HG03135 (cell line): ENCODE measurements at regions not wholly inside any gene's neighbourhood (a gene's known extent, or its start where the extent isn't known, plus 50 kb on each side); places are given as distances from the start of the nearest gene placed in this dataset.

Source experiments
- ATAC-seq: cut with Tn5 transposase; IDR thresholded peaks from one replicate; pipeline ENCODE4 v1.9.1; 2021; ENCODE audit warnings: mild to moderate bottlenecking, moderate library complexity; ENCODE audit not compliant: unreplicated experiment

DNA sequence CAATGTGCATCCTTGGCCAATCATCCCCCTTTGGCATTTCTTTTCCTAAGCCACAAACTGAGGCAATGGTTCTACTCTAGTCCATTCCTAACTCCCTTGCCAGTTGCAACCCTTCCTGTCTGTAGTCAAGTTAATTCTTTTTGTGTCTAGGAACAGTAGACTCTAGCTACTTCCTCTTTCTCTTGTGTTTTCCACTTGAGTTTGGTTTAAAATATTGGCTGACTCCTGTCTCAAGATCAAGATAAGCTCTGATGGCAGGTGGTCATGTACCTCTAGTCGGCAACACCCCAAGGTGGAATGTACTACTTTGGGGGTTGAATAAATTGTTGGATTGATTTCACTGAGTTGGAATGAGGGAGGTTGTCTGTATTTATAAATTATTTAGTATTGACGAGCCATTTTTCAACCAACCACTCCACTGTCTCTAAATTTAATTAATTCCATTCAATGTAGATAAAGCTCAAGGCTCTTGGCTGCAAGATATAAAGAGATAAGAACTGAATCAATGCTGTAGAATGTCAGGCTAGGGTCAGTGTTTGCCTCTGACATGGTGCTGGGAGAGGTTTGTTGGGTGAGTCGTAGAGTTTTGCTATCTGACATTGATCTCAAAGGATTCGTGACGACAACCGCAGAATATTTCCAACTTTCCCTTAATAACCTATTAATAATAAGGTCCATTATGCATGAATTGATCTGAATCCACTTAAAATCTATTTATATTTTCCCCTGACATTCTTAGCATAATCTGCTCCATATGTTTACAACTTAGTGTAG lies 188.7 kb upstream of the APCDD1 start:
- no peak for ATAC-seq

DNA sequence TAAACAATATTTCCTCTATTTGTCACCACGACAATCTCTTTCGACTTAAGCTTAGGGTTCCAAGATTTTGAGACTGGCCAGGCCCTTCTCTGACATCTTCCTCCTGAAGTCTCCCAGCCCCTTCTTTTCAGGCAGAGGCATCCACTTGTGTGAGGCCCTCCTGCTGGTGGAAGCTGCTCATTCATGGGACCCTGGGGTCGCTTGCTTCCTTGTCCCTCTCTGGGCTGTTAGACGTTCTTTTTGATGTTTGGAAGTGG lies 188.2 kb upstream of the APCDD1 start:
- no peak for ATAC-seq

DNA sequence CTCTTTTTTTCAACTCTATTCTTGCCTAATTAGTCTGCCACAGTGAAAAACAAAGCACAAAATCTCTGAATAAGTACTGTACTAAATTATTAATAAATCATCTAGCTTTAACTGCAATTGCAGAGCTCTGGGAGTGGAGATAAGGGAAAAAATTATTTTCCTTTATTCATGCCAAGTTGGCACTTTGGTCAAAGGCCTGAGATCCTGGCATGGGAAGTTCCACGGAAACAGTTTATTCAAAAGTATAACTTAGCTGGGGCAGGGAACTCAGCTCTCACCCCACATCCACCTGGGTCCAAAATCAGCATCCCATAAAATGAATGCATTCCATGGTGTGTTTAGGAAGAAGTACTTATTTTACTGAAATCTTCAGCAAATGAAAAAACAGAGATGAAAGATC lies 185.2 kb upstream of the APCDD1 start:
- no peak for ATAC-seq

DNA sequence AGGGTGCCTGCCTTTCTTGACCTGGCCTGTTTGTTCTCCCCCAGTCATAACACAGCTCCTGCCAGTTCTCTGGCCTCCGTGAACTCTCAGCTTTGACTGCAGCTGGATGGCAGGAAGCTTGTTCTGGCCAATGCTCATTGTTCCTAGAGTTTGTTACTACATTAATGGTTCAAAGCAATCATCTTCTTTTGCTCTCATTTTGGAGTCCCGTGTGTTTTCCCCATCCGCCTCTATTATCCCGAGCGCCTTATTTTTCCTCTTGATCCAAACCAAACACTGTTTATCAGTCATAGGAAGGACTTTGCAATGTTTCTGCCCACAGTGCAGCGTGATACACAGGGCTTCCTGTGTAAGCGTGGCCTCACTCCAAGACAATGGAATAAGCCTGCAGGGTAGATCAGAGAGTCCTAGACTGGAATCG lies 184.3 kb upstream of the APCDD1 start:
- ATAC-seq = no peak

DNA sequence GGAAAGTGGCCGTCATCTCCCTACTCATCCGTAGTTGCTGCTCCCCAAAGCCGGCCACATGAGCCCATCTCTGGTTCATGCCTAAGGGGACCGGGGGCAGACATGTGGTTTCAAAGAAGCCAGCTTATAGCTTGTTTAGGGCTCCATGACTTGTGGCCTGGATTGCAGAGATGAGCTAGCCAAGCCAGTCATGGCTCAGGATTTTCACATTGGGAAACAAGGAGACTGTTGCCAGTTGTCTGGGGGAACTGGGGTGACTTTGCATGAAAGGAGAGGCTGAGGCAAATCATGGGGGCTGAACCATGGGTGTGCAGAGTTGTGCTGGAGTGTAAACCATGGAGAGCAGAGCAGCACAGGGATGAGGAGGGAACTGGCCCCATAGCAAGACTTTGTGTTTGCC lies 183.0 kb upstream of the APCDD1 start:
- ATAC-seq = no peak

DNA sequence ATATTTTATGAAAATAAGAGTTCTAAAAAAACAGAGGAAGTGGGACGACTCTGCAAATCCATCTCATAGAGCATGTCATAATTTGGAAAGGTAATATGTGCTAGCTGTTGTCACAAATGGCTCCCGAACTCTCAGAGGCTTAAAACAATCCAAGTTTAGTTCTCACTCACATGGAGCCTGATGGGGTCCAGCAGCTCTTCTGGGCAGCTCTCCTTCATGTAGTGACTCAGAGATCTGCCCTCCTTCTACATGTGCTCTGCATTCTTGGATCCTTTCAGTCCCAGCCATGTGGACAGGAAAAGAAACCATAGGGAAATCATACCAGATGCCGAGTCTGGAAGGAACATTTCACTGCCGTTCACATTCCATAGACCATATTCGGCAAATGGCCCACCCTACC lies 180.1 kb upstream of the APCDD1 start:
- no peak for ATAC-seq

DNA sequence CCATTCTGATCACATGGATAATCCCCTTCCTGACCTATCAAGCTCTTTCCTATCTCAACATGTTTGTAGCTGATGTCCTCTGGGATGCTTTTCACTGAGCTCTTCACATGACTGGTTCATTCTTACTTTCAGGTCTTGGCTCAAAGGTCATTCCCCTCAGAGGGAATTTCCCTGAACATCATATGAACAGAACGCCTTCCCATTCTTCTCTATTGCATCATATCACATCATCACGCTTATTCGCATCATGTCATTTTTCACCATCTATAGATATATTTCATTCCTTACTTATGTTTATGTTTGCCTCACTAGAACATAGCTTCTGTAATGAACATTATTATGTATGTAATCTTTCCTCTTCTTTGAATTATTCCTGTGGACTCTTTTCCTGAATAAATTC lies 178.9 kb upstream of the APCDD1 start:
- no peak for ATAC-seq

DNA sequence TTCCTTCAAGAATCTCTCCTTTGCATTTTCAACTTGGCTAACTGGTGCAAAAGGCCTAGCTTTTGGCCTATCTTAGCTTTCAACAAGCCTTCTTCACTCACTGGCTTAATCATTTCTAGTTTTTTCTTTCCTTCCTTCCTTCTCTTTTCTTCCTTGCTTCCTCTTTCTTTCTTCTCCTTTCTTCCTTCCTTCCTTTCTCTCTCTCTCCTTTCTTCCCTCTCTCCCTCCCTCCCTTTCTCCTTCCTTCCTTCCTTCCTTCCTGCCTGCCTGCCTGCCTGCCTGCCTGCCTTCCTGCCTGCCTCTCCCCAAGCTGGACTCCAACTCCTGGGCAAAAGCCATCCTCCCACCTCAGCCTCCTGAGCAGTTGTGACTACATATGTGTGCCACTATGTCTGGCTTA lies 176.2 kb upstream of the APCDD1 start:
- no peak for ATAC-seq

DNA sequence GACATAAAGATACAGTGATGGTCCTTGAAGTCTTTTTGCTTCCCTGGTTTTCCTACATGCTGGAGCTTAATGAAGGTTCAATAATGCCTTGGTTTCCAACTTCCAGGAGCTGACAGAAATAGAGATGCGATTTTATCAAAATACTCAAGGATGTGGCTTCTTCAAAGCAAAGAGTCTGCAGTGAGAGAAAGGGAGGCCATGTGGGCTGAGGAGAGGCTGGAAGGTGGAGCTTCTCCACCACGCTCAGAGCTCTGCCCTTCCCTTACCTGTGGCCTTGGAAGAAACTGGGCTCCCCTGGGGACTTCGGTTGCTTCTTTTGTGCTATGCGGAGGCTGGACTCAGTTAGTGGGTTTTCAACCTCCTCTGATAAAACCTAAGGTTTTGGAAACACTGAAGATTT lies 175.0 kb upstream of the APCDD1 start:
- ATAC-seq = no peak

DNA sequence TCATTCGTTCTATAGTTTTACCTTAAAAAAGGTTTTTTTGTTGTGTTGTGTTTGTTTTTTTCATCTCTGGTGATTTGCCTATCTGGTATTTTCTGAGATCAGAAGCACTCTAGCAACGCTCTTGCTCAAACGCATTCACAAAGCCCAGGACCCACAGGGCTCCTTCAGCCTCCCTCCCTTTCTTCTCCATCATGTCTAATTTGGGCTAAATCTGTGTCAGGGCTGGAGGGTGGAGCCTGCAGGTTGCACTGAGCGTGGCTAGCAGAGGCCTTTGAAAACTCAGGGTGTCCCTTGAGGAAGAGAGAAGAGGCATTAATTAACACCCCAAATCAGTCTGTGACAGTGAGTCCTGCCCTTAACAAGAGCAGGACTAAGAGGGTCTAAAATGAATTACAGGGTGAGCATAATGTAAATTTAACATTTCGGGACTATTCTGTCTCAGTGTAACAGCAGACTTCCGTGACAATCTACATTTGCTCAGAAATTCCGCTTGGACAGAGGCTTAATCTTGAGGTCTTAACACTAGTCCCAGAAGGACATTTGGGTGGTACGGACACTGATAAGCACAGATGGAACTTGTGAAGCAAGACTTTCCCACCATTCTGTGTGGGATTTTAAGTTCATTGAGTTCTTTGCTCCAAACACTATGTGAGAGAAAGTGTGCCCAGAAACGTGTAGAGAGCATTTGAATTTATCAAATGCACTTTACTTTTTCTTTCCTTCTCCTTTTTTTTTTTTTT lies 174.4 kb upstream of the APCDD1 start:
- ATAC-seq = no peak

DNA sequence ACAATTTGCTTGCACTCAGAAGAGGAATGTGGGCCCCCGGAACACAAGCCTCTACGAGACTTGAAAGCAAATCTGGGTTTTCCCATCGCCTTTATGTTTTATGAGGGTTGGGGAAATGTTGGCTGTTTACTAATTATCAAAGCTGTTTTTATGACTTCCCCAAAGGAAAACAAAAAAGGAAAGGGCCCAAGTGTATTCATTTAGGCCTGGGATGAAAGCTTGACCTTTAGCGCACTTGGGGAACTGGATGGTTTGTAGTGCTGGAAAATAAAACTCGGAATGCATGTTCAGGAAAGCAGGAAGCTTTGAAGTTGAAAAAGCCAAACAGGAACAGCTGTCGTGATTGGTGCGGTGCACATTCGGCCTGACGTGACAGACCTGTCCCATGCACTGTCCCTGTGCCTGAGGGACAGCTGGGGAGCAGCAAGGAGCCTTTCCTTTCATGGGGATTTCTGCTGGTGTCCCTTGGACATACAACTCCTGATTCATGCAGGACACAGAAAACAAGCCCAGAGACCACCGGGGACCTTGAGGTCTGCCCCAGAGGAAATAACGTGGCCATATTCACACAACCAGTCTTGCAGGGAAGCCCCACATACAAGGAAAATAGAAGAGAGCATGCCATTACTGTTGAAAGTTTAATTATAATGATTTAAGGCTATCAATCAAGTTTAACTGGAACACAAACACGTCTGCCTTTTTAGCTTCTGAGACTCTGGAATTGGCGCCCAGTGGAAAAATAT lies 169.7 kb upstream of the APCDD1 start:
- ATAC-seq = no peak

DNA sequence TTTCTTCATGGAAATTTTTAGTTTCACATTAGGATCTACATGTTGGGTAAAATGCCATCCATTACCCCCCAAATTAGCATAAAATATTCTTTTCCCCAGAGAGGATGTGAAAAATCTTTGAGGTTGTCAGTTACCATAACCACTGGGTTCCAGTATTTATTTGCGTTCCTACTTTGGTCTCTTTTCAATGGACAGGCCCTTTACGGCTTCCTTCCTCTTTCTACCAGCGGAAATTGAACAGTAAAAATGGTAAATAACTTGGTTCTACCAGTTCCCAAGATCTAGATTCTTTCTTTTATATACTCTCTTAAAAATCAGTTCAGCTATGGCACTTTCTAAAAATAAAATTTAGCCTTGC lies 169.2 kb upstream of the APCDD1 start:
- ATAC-seq = no peak

DNA sequence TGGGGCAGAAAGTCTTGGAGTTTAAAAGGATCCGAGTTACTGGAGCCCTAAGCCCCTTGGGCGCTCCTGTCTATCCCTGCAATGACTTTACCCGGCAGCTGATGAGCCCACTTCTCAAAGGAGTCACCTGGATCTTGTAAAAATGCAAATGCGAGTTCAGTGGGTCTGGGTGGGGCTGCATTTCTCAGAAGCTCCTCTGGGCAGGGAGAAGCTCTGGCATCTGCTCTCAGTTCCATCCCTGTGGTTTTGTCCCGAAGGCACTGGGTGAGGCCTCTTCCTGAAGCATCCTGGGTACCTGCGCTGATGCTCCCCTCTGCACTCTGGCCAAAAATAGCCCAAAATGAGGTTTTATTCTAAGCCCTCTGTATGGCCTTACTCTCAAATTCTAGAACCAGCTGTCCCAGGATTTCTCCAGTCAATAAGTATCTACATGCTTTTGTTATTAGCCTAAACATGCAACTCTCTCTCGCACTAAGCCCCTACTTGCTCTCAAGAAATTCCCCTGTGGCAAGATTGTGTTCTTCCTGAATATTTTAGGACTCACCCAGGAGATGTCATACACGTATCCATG lies 167.8 kb upstream of the APCDD1 start:
- ATAC-seq = no peak

DNA sequence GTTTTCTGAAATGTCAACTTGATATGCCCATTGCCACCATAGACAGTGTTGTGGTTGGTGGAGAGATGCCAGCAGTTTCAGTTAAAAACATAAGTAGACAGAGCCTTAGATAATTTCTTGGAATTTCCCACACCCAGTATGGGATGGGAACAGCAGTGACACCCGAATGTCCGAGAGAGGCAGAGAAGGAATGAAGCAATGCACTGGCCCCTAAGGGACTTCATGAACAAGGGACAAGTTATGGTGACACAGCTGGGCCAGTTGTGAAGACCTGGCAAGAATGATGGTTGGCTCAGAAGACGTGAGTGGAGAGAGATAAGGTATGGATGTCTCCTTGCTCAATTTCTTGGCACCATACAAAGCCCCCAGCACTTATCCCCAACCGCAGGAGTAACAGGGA lies 165.2 kb upstream of the APCDD1 start:
- no peak for ATAC-seq

DNA sequence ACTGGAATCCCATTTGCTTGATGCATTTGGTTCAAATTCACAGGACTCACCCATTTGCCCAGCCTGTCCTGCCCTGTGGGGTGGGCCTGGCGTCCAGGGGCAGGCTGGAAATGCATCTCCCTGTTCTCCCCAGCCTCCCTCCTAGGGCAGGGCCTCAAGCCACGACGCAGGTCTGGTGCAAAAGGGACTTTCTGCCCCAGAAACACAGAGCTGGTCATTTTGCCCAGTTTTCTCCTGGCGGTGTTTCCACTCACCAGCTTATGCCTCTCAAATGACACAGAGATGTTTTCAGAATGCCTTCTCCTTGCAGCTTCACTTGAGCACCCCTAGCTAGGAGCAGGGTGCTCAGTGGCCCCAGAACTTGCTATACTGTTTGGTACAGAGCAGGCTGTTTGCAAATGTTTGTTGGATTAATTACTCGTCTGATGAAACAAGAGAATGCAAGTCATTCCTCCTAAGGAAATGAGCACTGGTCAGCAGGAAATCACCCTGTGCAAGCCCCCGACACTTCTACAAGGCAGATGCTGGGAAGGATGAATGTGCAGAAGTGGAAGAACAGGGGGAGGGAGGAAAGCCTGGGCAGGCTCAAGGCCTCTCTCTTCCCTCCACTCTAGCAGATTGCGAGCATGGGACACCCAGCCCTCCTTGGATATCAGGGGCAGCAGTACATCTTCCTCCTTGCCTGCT lies 164.3 kb upstream of the APCDD1 start:
- ATAC-seq = no peak

DNA sequence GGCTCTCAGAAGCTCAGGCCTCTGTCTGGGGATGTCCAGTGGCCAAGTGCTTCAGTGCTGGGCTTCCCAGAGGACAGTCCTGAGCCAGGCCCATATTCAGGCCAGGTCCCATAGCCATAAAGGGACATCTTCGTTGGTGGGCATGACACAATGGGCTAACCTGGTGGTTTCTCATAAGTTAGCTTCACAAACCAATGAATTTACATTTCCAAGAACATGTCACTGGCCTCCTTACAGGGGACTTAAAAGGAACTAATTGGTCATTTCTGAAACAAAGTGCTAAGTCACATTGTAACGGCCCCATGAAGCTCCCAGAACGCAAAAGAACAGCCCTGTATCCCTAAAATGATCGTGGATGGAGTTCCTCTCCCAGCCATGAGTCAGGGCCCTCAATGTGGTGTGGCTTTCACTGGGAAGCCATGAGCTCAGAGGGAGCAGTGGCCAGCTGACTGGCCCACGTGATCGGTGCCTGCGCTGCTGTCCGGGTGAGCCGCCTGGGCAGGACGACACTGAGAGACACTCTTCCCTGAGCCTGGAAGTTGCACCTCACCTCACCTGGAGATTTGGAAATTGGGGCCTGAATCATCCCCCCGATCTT lies 163.7 kb upstream of the APCDD1 start:
- no peak for ATAC-seq

DNA sequence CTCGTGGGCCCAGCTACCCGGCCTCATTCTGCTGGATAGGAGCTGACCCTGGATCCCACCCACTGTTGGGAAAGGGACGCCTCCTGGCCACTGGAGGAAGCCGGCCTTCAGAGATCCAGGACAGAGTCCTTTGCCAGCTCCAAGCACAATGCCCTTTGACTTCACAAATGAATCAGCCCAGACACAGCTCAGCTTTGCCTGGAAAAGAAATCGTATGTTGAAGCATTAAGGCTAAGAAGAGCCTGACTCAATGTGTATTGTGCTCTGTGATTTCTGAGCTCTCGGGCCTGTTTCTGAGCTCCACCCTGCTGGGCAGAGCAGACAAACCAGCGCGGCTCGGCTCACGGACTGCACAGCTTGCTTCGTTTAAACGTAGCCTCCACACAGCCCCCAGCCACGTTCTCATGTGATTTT lies 162.9 kb upstream of the APCDD1 start:
- ATAC-seq = no peak

DNA sequence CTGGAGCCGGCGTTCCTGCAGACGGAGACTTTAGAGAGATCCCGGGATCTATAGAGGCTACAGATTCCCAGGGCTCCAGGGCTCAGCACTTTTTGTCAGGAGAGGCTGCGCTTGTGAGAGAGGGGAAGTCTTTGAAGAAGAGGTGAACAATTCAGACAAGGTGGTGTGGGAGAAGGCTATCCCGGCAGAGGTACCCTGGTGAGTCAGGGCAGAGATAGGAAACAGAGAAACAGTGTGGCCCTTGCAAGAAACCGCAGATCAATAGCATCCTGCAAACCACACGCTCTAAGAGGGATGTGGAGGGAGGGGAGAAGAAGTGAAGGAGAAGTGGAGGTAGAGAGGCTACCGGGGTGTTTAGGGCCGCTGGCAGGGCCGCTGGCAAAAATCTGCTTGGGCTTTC lies 160.5 kb upstream of the APCDD1 start:
- ATAC-seq = no peak

DNA sequence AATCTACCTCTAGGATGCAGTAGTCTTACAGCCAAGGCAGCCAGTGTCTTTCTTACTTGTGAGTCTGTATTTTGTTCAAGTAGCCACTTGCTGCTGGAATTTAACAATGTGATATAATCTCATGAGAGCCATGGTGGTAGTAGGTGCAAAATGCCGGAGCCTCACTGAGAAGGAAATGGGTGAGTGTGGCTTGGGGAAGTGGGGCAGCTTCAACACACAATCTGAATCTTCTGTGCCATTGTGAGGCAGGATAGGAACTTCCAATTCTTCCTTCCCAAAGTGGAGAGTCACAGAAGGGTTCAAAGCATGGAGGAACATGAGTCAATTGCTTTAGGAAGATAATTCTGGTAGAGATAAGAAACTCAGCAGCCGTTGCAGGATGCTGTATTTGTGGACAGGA lies 158.7 kb upstream of the APCDD1 start:
- ATAC-seq = no peak

DNA sequence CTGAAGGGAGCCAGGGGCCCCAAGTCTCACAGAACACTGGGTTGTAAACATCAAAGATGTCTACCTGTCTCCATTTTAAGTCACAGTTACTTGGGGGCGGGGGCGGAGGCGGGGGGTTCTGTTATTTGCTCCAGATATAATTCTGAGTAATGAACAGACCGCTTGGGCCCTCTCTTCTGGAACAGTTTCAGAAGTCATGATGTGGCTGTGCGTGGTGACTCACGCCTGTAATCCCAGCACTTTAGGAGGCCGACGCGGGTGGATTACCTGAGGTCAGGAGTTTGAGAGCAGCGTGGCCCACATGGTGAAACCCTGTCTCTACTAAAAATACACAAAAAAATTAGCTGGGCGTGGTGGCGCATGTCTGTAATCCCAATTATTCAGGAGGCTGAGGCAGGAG lies 157.9 kb upstream of the APCDD1 start:
- no peak for ATAC-seq

DNA sequence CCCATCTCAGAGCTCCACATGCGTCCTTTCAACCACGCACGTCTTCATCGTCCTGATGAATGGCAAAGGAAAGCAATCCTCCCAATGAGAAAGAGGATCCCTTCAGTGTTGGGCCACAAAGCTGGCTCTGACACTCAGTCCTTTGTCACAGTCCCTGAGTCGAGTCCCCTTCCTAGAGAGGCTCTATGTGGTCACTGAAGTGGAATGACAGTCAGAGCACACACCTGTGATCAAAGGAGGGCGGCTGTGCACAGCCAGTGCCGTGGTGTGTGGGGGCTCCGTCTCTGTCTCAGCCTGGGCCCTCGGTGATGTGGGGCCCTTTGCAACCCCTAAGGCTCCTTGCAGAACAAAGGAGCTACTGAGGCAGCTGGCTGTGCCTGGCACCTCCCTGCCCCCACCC lies 157.3 kb upstream of the APCDD1 start:
- no peak for ATAC-seq
